ENCODE measurements at regions not wholly inside any gene's neighbourhood (a gene's known extent, or its start where the extent isn't known, plus 50 kb on each side); places are given as distances from the start of the nearest gene placed in this dataset.

GRCh38 chr9:111179577-111179976 is 141.3 kb upstream of the LPAR1 start:
- H3K4me2 ChIP-seq (ENCODE audit: control insufficient read depth, insufficient read depth), result no peak overlapping the region
- no peaks in the 10 kb centered on the region for H3K9me3 ChIP-seq (replicated peaks; ENCODE audit: control insufficient read depth, insufficient read depth, low read length)
- ATAC-seq (peak; percentile 83), FAIRE-seq (no peak), DNase-seq (ENCODE audit: low read depth, low spot score) (peak; percentile 16)
- H3K4me3 ChIP-seq, result no peak overlapping the region
- WGBS (ENCODE audit: insufficient coverage, insufficient replicate concordance, low lambda C conversion rate, missing lambda C conversion rate), result 23% methylated on average over 5 of the region's 5 CpGs
- no peaks in the 10 kb centered on the region for H3K36me3 ChIP-seq (ENCODE audit: control insufficient read depth in 2 of 2, insufficient read depth in 2 of 2, low read length in 1 of 2)
- H4K20me1 ChIP-seq (ENCODE audit: control insufficient read depth, insufficient read depth), result no peaks in the 10 kb centered on the region
- ChIA-PET POLR2A (interaction anchor here (0.6 to 1.8 kb wide), 4 partner anchors 16 to 141 kb away, joined by 3 to 5 read pairs (median 4); no protein-coding TSS in a partner anchor), CTCF (interaction anchor here (1.1 to 2.3 kb wide), 4 partner anchors 10 to 143 kb away, joined by 3 to 9 read pairs (median 4); no protein-coding TSS in a partner anchor), RAD21 (ENCODE audit: unreplicated experiment) (interaction anchor here (0.5 to 1.8 kb wide), 11 partner anchors 15 to 409 kb away, joined by 3 to 7 read pairs (median 3); no protein-coding TSS in a partner anchor), SMC1A (ENCODE audit: uncharacterized antibody, unreplicated experiment) (interaction anchor here (0.6 to 2.2 kb wide), 17 partner anchors 12 to 883 kb away, joined by 3 to 9 read pairs (median 3); partner anchors contain the start of gene LPAR1)
- intact Hi-C loops (cut with micrococcal nuclease; ENCODE audit: unreplicated experiment), result no loop called here
- no peaks in the 10 kb centered on the region for H3K4me1 ChIP-seq (ENCODE audit: control insufficient read depth, insufficient read depth, low read length)
- H3K9ac ChIP-seq (ENCODE audit: control insufficient read depth, insufficient read depth, low read length), result no peak overlapping the region
- no TSS peak for BruUV-seq (replicated peaks)
- in situ Hi-C loops (cut with MboI), result no loop called here
- H2AFZ ChIP-seq (ENCODE audit: control insufficient read depth, low read depth, low read length), result no peak overlapping the region
- no peaks in the 10 kb centered on the region for H3K79me2 ChIP-seq (ENCODE audit: control insufficient read depth, insufficient read depth, low read length)
- no peak overlapping the region for H3K27ac ChIP-seq (ENCODE audit: control insufficient read depth, insufficient read depth)
- no peaks in the 10 kb centered on the region for H3K27me3 ChIP-seq (replicated peaks in 1 of 2; ENCODE audit: control insufficient read depth in 2 of 2, insufficient read depth in 2 of 2, low read length in 1 of 2)
- TF ChIP-seq SIX5 (IDR thresholded peaks at IDR 0.05; ENCODE audit: low read depth, low read length, severe bottlenecking) (no peak), E2F4 (IDR thresholded peaks at IDR 0.05; ENCODE audit: low read depth, low read length) (no peak), RELB (IDR thresholded peaks at IDR 0.05; ENCODE audit: low read depth) (no peak), RUNX3 (IDR thresholded peaks at IDR 0.05; ENCODE audit: low read length) (peak; percentile 58; the same call in 1 of the 2 replicates), ZSCAN29 (IDR thresholded peaks at IDR 0.05) (no peak), REST (IDR thresholded peaks at IDR 0.05; ENCODE audit: low read depth, low read length) (no peak), IKZF2 (IDR thresholded peaks at IDR 0.05) (peak in 1 of 2 experiments; percentile 21; a peak in 1 of 4 replicates), BHLHE40 (IDR thresholded peaks at IDR 0.05; ENCODE audit: borderline replicate concordance in 1 of 2, low read depth in 2 of 2, low read length in 1 of 2) (no peak)

All from GM12878 (cell line).